ENCODE measurements at regions not wholly inside any gene's neighbourhood (a gene's known extent, or its start where the extent isn't known, plus 50 kb on each side); places are given as distances from the start of the nearest gene placed in this dataset.

- Histone ChIP-seq H3K79me2 (ENCODE audit: low read length) (no peaks in the 10 kb centered on the region), H3K9me2 (replicated peaks; ENCODE audit: insufficient read depth, low read length) (no peaks in the 10 kb centered on the region), H3K4me1 (ENCODE audit: low read length) (peaks cover 7% of the 10 kb centered on the region; the same call in 1 of the 2 replicates), H3K36me3 (ENCODE audit: insufficient read depth, low read length) (no peaks in the 10 kb centered on the region), H3K27ac (ENCODE audit: low read length) (no peak overlapping the region), H3K9ac (ENCODE audit: low read length) (no peak overlapping the region), H2AFZ (ENCODE audit: low read length) (no peak overlapping the region), H3K9me3 (ENCODE audit: low read length) (no peaks in the 10 kb centered on the region), H3K4me3 (ENCODE audit: low read length) (no peak overlapping the region), H4K20me1 (ENCODE audit: insufficient read depth, low read depth, low read length) (no peaks in the 10 kb centered on the region), H3K27me3 (ENCODE audit: low read length) (no peaks in the 10 kb centered on the region), H3K4me2 (ENCODE audit: low read depth, low read length, poor library complexity, severe bottlenecking) (no peak overlapping the region)
- DNase-seq: peak; percentile 78
Measured at GRCh38 chr6:72522735-72523141, 99.1 kb upstream of the KCNQ5 start.

GRCh38 chr6:72524011-72524645 is 97.7 kb upstream of the KCNQ5 start:
- DNase-seq: no peak
- no peaks in the 10 kb centered on the region for H4K20me1 ChIP-seq (ENCODE audit: insufficient read depth, low read depth, low read length)
- no peaks in the 10 kb centered on the region for H3K9me2 ChIP-seq (replicated peaks; ENCODE audit: insufficient read depth, low read length)
- no peak overlapping the region for H3K4me3 ChIP-seq (ENCODE audit: low read length)
- no peak overlapping the region for H2AFZ ChIP-seq (ENCODE audit: low read length)
- no peak overlapping the region for H3K9ac ChIP-seq (ENCODE audit: low read length)
- H3K79me2 ChIP-seq (ENCODE audit: low read length): no peaks in the 10 kb centered on the region
- H3K4me1 ChIP-seq (ENCODE audit: low read length): peaks cover 7% of the 10 kb centered on the region; the same call in 1 of the 2 replicates
- no peak overlapping the region for H3K27ac ChIP-seq (ENCODE audit: low read length)
- H3K27me3 ChIP-seq (ENCODE audit: low read length): no peaks in the 10 kb centered on the region
- no peaks in the 10 kb centered on the region for H3K36me3 ChIP-seq (ENCODE audit: insufficient read depth, low read length)
- no peaks in the 10 kb centered on the region for H3K9me3 ChIP-seq (ENCODE audit: low read length)
- no peak overlapping the region for H3K4me2 ChIP-seq (ENCODE audit: low read depth, low read length, poor library complexity, severe bottlenecking)

GRCh38 chr6:72525821-72526510 is 95.9 kb upstream of the KCNQ5 start:
- DNase-seq: no peak

GRCh38 chr6:72530152-72530551 is 91.7 kb upstream of the KCNQ5 start:
- Histone ChIP-seq H3K79me2 (ENCODE audit: low read length) (no peaks in the 10 kb centered on the region), H3K9ac (ENCODE audit: low read length) (no peak overlapping the region), H3K27me3 (ENCODE audit: low read length) (no peaks in the 10 kb centered on the region), H3K36me3 (ENCODE audit: insufficient read depth, low read length) (no peaks in the 10 kb centered on the region), H4K20me1 (ENCODE audit: insufficient read depth, low read depth, low read length) (no peaks in the 10 kb centered on the region), H3K27ac (ENCODE audit: low read length) (no peak overlapping the region), H3K4me1 (ENCODE audit: low read length) (no peaks in the 10 kb centered on the region), H3K4me2 (ENCODE audit: low read depth, low read length, poor library complexity, severe bottlenecking) (no peak overlapping the region), H3K9me3 (ENCODE audit: low read length) (no peaks in the 10 kb centered on the region), H2AFZ (ENCODE audit: low read length) (no peak overlapping the region), H3K9me2 (replicated peaks; ENCODE audit: insufficient read depth, low read length) (no peaks in the 10 kb centered on the region), H3K4me3 (ENCODE audit: low read length) (no peak overlapping the region)
- DNase-seq: no peak

More at GRCh38 chr6:72525821-72526510, 95.9 kb upstream of the KCNQ5 start:
- H3K9ac ChIP-seq (ENCODE audit: low read length): no peak overlapping the region
- H4K20me1 ChIP-seq (ENCODE audit: insufficient read depth, low read depth, low read length): no peaks in the 10 kb centered on the region
- H3K36me3 ChIP-seq (ENCODE audit: insufficient read depth, low read length): no peaks in the 10 kb centered on the region
- H3K4me2 ChIP-seq (ENCODE audit: low read depth, low read length, poor library complexity, severe bottlenecking): no peak overlapping the region
- no peaks in the 10 kb centered on the region for H3K27me3 ChIP-seq (ENCODE audit: low read length)
- peaks cover 7% of the 10 kb centered on the region; the same call in 1 of the 2 replicates for H3K4me1 ChIP-seq (ENCODE audit: low read length)
- no peak overlapping the region for H3K4me3 ChIP-seq (ENCODE audit: low read length)
- H3K9me3 ChIP-seq (ENCODE audit: low read length): no peaks in the 10 kb centered on the region
- H2AFZ ChIP-seq (ENCODE audit: low read length): no peak overlapping the region
- no peaks in the 10 kb centered on the region for H3K9me2 ChIP-seq (replicated peaks; ENCODE audit: insufficient read depth, low read length)
- H3K79me2 ChIP-seq (ENCODE audit: low read length): no peaks in the 10 kb centered on the region
- H3K27ac ChIP-seq (ENCODE audit: low read length): no peak overlapping the region

- no peaks in the 10 kb centered on the region for H3K79me2 ChIP-seq (ENCODE audit: low read length)
- no peaks in the 10 kb centered on the region for H3K9me2 ChIP-seq (replicated peaks; ENCODE audit: insufficient read depth, low read length)
- H3K4me2 ChIP-seq (ENCODE audit: low read depth, low read length, poor library complexity, severe bottlenecking): no peak overlapping the region
- no peaks in the 10 kb centered on the region for H4K20me1 ChIP-seq (ENCODE audit: insufficient read depth, low read depth, low read length)
- no peaks in the 10 kb centered on the region for H3K9me3 ChIP-seq (ENCODE audit: low read length)
- H3K4me3 ChIP-seq (ENCODE audit: low read length): no peak overlapping the region
- H3K9ac ChIP-seq (ENCODE audit: low read length): no peak overlapping the region
- H2AFZ ChIP-seq (ENCODE audit: low read length): no peak overlapping the region
- no peaks in the 10 kb centered on the region for H3K27me3 ChIP-seq (ENCODE audit: low read length)
- H3K4me1 ChIP-seq (ENCODE audit: low read length): no peaks in the 10 kb centered on the region
- DNase-seq: no peak
- H3K36me3 ChIP-seq (ENCODE audit: insufficient read depth, low read length): no peaks in the 10 kb centered on the region
- no peak overlapping the region for H3K27ac ChIP-seq (ENCODE audit: low read length)
Measured at GRCh38 chr6:72530750-72531149, 91.1 kb upstream of the KCNQ5 start.

- no peak overlapping the region for H3K4me3 ChIP-seq (ENCODE audit: low read length)
- H3K9ac ChIP-seq (ENCODE audit: low read length): no peak overlapping the region
- H3K27ac ChIP-seq (ENCODE audit: low read length): no peak overlapping the region
- no peaks in the 10 kb centered on the region for H3K4me1 ChIP-seq (ENCODE audit: low read length)
- H2AFZ ChIP-seq (ENCODE audit: low read length): no peak overlapping the region
- no peaks in the 10 kb centered on the region for H3K9me3 ChIP-seq (ENCODE audit: low read length)
- no peak overlapping the region for H3K4me2 ChIP-seq (ENCODE audit: low read depth, low read length, poor library complexity, severe bottlenecking)
- no peaks in the 10 kb centered on the region for H3K27me3 ChIP-seq (ENCODE audit: low read length)
- H3K79me2 ChIP-seq (ENCODE audit: low read length): no peaks in the 10 kb centered on the region
- H3K9me2 ChIP-seq (replicated peaks; ENCODE audit: insufficient read depth, low read length): no peaks in the 10 kb centered on the region
- no peaks in the 10 kb centered on the region for H4K20me1 ChIP-seq (ENCODE audit: insufficient read depth, low read depth, low read length)
- no peak for DNase-seq
- H3K36me3 ChIP-seq (ENCODE audit: insufficient read depth, low read length): no peaks in the 10 kb centered on the region
Measured at GRCh38 chr6:72533606-72534005, 88.3 kb upstream of the KCNQ5 start.

GRCh38 chr6:72534236-72534635 is 87.6 kb upstream of the KCNQ5 start:
- no peak overlapping the region for H3K9ac ChIP-seq (ENCODE audit: low read length)
- no peak overlapping the region for H3K4me2 ChIP-seq (ENCODE audit: low read depth, low read length, poor library complexity, severe bottlenecking)
- DNase-seq: no peak
- no peak overlapping the region for H2AFZ ChIP-seq (ENCODE audit: low read length)
- H3K4me3 ChIP-seq (ENCODE audit: low read length): no peak overlapping the region
- H3K27me3 ChIP-seq (ENCODE audit: low read length): no peaks in the 10 kb centered on the region
- H3K27ac ChIP-seq (ENCODE audit: low read length): no peak overlapping the region
- no peaks in the 10 kb centered on the region for H3K79me2 ChIP-seq (ENCODE audit: low read length)
- H3K36me3 ChIP-seq (ENCODE audit: insufficient read depth, low read length): no peaks in the 10 kb centered on the region
- no peaks in the 10 kb centered on the region for H3K9me3 ChIP-seq (ENCODE audit: low read length)
- no peaks in the 10 kb centered on the region for H4K20me1 ChIP-seq (ENCODE audit: insufficient read depth, low read depth, low read length)
- no peaks in the 10 kb centered on the region for H3K9me2 ChIP-seq (replicated peaks; ENCODE audit: insufficient read depth, low read length)
- no peaks in the 10 kb centered on the region for H3K4me1 ChIP-seq (ENCODE audit: low read length)

GRCh38 chr6:72535124-72535523 is 86.7 kb upstream of the KCNQ5 start:
- Histone ChIP-seq H2AFZ (ENCODE audit: low read length) (no peak overlapping the region), H3K9me3 (ENCODE audit: low read length) (no peaks in the 10 kb centered on the region; the same call in 1 of the 2 replicates), H4K20me1 (ENCODE audit: insufficient read depth, low read depth, low read length) (no peaks in the 10 kb centered on the region), H3K36me3 (ENCODE audit: insufficient read depth, low read length) (no peaks in the 10 kb centered on the region), H3K4me2 (ENCODE audit: low read depth, low read length, poor library complexity, severe bottlenecking) (no peak overlapping the region), H3K27ac (ENCODE audit: low read length) (no peak overlapping the region), H3K79me2 (ENCODE audit: low read length) (no peaks in the 10 kb centered on the region), H3K27me3 (ENCODE audit: low read length) (no peaks in the 10 kb centered on the region), H3K4me3 (ENCODE audit: low read length) (no peak overlapping the region), H3K9me2 (replicated peaks; ENCODE audit: insufficient read depth, low read length) (no peaks in the 10 kb centered on the region), H3K4me1 (ENCODE audit: low read length) (no peaks in the 10 kb centered on the region), H3K9ac (ENCODE audit: low read length) (no peak overlapping the region)
- no peak for DNase-seq
